WTC11 (cell line): ENCODE measurements at regions not wholly inside any gene's neighbourhood (a gene's known extent, or its start where the extent isn't known, plus 50 kb on each side); places are given as distances from the start of the nearest gene placed in this dataset.

Experiments used
- CREB1 ChIP-seq: sonication (generic); formaldehyde crosslinking; IDR thresholded peaks from 2 replicates; pipeline ENCODE4 v1.8.0; 2023; ENCODE audit warnings: mild to moderate bottlenecking, missing genetic modification reagents
- CREM ChIP-seq: sonication (generic); formaldehyde crosslinking; IDR thresholded peaks from 2 replicates; pipeline ENCODE4 v1.8.1; 2022; ENCODE audit warnings: mild to moderate bottlenecking, missing genetic modification reagents, moderate library complexity
- ETV6 ChIP-seq: sonication (generic); formaldehyde crosslinking; IDR thresholded peaks from 2 replicates; pipeline ENCODE4 v1.8.1; 2022; ENCODE audit warnings: mild to moderate bottlenecking, missing genetic modification reagents
- FOXJ3 ChIP-seq: sonication (generic); formaldehyde crosslinking; IDR thresholded peaks from 2 replicates; pipeline ENCODE4 v1.9.0; 2021; ENCODE audit warnings: missing genetic modification reagents, mild to moderate bottlenecking, borderline replicate concordance
- MXD4 ChIP-seq: fragments of 250-450 bp; sonication (Bioruptor Pico); IDR thresholded peaks from 2 replicates; pipeline ENCODE4 v1.8.0; 2021; ENCODE audit warnings: mild to moderate bottlenecking, moderate library complexity, borderline replicate concordance
- NFE2L1 ChIP-seq: sonication (generic); formaldehyde crosslinking; IDR thresholded peaks from 2 replicates; pipeline ENCODE4 v1.8.1; 2023; ENCODE audit warnings: missing genetic modification reagents
- ZBTB21 ChIP-seq: sonication (generic); formaldehyde crosslinking; IDR thresholded peaks from 2 replicates; pipeline ENCODE4 v1.8.1; 2023; ENCODE audit warnings: mild to moderate bottlenecking, missing genetic modification reagents, borderline replicate concordance
- ZNF219 ChIP-seq: sonication (generic); formaldehyde crosslinking; IDR thresholded peaks from 2 replicates; pipeline ENCODE4 v1.8.0; 2023; ENCODE audit warnings: missing genetic modification reagents, mild to moderate bottlenecking, borderline replicate concordance
- TF ChIP-seq, protein P1 (sequence below): fragments of 200-600 bp; IDR thresholded peaks from 2 replicates; pipeline ENCODE4 v1.8.0; 2022; ENCODE audit warnings: antibody characterized with exemption
- TF ChIP-seq, protein P2 (sequence below): sonication (generic); formaldehyde crosslinking; IDR thresholded peaks from 2 replicates; pipeline ENCODE4 v1.8.1; 2023; ENCODE audit warnings: mild to moderate bottlenecking, missing genetic modification reagents, moderate library complexity
- TF ChIP-seq, protein P3 (sequence below): sonication (generic); formaldehyde crosslinking; IDR thresholded peaks from 2 replicates; pipeline ENCODE4 v1.8.1; 2023; ENCODE audit warnings: mild to moderate bottlenecking, moderate library complexity, missing genetic modification reagents

DNA sequence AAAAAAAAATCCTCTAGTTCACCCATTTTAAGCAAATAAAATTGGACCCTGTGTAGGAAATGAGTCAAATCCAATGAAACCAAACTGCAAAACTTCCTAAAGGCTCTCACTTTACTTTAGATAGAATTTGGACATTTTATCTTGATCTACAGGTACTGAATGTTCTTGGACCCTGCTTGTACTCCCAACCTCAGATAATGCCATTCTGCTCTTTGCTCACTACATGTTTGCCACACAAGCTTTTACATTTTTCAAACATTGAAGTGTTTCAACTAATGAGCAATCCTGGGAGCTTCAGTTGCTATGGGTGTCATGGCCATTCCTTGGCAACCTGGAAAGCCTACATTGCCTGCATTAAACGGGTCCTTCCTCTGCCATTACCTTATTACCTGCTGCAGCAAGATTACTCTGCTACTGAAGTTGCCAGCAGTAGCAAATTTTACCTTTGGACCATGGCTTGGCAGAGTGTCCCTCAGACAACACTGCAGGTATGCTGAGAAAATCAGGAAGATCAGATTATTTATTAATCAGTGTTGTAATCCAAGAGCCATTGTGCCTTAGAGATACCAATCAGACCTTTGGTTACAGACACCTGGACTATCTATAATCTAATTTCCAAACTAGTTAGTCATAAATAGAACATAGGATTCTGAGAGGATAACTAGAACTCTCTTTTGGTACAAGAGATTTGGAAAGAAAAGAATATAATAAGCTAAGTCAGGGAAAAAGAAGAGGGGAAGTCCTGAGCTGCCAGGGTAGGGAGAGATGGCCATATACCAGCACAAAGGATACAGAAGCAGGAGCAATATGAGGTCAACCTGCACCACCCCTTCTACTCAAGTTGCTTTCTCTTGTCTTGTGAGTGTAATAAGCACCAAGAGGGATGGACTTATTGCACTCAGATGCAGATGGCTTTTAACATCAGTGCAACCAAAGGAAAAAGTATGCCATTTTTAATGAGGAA is 293.3 kb upstream of the TFPI start:
- TF ChIP-seq, protein P1, sequence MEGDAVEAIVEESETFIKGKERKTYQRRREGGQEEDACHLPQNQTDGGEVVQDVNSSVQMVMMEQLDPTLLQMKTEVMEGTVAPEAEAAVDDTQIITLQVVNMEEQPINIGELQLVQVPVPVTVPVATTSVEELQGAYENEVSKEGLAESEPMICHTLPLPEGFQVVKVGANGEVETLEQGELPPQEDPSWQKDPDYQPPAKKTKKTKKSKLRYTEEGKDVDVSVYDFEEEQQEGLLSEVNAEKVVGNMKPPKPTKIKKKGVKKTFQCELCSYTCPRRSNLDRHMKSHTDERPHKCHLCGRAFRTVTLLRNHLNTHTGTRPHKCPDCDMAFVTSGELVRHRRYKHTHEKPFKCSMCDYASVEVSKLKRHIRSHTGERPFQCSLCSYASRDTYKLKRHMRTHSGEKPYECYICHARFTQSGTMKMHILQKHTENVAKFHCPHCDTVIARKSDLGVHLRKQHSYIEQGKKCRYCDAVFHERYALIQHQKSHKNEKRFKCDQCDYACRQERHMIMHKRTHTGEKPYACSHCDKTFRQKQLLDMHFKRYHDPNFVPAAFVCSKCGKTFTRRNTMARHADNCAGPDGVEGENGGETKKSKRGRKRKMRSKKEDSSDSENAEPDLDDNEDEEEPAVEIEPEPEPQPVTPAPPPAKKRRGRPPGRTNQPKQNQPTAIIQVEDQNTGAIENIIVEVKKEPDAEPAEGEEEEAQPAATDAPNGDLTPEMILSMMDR: no peak
- TF ChIP-seq FOXJ3 (CRISPR knock-in tag) (no peak), MXD4 (no peak), CREB1 (no peak), ETV6 (CRISPR knock-in tag) (no peak), NFE2L1 (CRISPR knock-in tag) (no peak), CREM (no peak), ZNF219 (CRISPR knock-in tag) (no peak), ZBTB21 (CRISPR knock-in tag) (no peak)
- TF ChIP-seq, protein P2, sequence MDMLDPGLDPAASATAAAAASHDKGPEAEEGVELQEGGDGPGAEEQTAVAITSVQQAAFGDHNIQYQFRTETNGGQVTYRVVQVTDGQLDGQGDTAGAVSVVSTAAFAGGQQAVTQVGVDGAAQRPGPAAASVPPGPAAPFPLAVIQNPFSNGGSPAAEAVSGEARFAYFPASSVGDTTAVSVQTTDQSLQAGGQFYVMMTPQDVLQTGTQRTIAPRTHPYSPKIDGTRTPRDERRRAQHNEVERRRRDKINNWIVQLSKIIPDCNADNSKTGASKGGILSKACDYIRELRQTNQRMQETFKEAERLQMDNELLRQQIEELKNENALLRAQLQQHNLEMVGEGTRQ (CRISPR knock-in tag): no peak
- TF ChIP-seq, protein P3, sequence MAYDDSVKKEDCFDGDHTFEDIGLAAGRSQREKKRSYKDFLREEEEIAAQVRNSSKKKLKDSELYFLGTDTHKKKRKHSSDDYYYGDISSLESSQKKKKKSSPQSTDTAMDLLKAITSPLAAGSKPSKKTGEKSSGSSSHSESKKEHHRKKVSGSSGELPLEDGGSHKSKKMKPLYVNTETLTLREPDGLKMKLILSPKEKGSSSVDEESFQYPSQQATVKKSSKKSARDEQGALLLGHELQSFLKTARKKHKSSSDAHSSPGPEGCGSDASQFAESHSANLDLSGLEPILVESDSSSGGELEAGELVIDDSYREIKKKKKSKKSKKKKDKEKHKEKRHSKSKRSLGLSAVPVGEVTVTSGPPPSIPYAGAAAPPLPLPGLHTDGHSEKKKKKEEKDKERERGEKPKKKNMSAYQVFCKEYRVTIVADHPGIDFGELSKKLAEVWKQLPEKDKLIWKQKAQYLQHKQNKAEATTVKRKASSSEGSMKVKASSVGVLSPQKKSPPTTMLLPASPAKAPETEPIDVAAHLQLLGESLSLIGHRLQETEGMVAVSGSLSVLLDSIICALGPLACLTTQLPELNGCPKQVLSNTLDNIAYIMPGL (CRISPR knock-in tag): no peak
